SK-N-MC (cell line): ENCODE measurements at regions not wholly inside any gene's neighbourhood (a gene's known extent, or its start where the extent isn't known, plus 50 kb on each side); places are given as distances from the start of the nearest gene placed in this dataset.

Experiments used
- EZH2 ChIP-seq: fragments of 200-600 bp; sonication (generic); IDR thresholded peaks from one replicate; pipeline ENCODE4 v1.6.1; 2017; ENCODE audit warnings: antibody characterized with exemption
- FOXP2 ChIP-seq: optimal IDR thresholded peaks from 2 replicates; pipeline ENCODE3; 2011; ENCODE audit warnings: mild to moderate bottlenecking, moderate library complexity; ENCODE audit not compliant: insufficient read depth; ENCODE audit errors: extremely low read length, control extremely low read depth
- POLR2AphosphoS5 ChIP-seq: IDR thresholded peaks from 2 replicates; pipeline ENCODE4 v1.6.1; 2012; ENCODE audit warnings: mild to moderate bottlenecking, low read depth, low read length, borderline replicate concordance

DNA sequence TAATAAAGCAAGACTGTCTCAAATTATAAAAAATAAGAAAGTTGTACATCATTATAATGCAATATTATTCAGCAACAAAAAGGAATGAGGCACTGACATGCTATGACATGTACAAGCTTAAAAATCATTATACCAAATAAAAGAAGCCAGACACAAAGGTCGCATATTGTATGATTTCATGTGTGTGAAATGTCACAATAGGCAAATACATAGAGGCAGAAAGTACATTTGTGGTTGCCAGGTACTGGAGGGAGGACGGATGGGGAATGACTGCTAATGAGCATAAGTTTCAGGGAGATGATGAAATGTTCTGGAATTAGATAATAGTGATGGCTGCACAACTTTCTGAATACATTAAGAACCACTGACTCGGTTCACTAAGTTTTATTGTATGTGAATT lies 73.6 kb upstream of the NBPF3 start:
- TF ChIP-seq POLR2AphosphoS5, result no peak
- TF ChIP-seq EZH2, result no peak
- TF ChIP-seq FOXP2, result no peak
